HG02759 (cell line): ENCODE measurements at regions not wholly inside any gene's neighbourhood (a gene's known extent, or its start where the extent isn't known, plus 50 kb on each side); places are given as distances from the start of the nearest gene placed in this dataset.
"Not testable (repeated sequence)": the region's sequence is repeated elsewhere in the genome, so short reads cannot be mapped to it uniquely, and the experiment has no call there.

Experiments used
- ATAC-seq: cut with Tn5 transposase; IDR thresholded peaks from one replicate; pipeline ENCODE4 v1.9.1; 2021; ENCODE audit warnings: mild to moderate bottlenecking, moderate library complexity; ENCODE audit not compliant: unreplicated experiment

- no peak for ATAC-seq
Observed at GRCh38 chr10:45520476-45520875, 146.5 kb downstream of the ALOX5 start.

- no peak for ATAC-seq
Observed at GRCh38 chr10:45518741-45519140, 144.7 kb downstream of the ALOX5 start.

- ATAC-seq, result no peak
Observed at GRCh38 chr10:45515630-45516029, 141.6 kb downstream of the ALOX5 start.

- no peak for ATAC-seq
Observed at GRCh38 chr10:45514291-45515270, 140.6 kb downstream of the ALOX5 start.

- no peak for ATAC-seq
Observed at GRCh38 chr10:45513551-45513950, 139.5 kb downstream of the ALOX5 start.

- not testable (repeated sequence) for ATAC-seq
Observed at GRCh38 chr10:45511926-45512325, 137.9 kb downstream of the ALOX5 start.

- ATAC-seq, result no peak
Observed at GRCh38 chr10:45509491-45509890, 135.5 kb downstream of the ALOX5 start.

- ATAC-seq, result no peak
Observed at GRCh38 chr10:45505311-45505710, 131.3 kb downstream of the ALOX5 start.

- ATAC-seq, result no peak
Observed at GRCh38 chr10:45502458-45502857, 128.4 kb downstream of the ALOX5 start.

- no peak for ATAC-seq
Observed at GRCh38 chr10:45501791-45502190, 127.8 kb downstream of the ALOX5 start.

GRCh38 chr10:45500798-45501197 is 126.8 kb downstream of the ALOX5 start:
- no peak for ATAC-seq

GRCh38 chr10:45500304-45500703 is 126.3 kb downstream of the ALOX5 start:
- ATAC-seq, result no peak

GRCh38 chr10:45495438-45496152 is 121.6 kb downstream of the ALOX5 start:
- no peak for ATAC-seq
